MM.1S (cell line): ENCODE measurements at regions not wholly inside any gene's neighbourhood (a gene's known extent, or its start where the extent isn't known, plus 50 kb on each side); places are given as distances from the start of the nearest gene placed in this dataset.

Experiments used
- DNase-seq: peaks from one replicate; pipeline ENCODE4 v3.0.0-alpha.2; 2015
- H2AFZ ChIP-seq: fragments of 300-600 bp; sonication (generic); 2 replicates; pipeline ENCODE4 v1.6.0; 2016; ENCODE audit warnings: antibody characterized with exemption, low read length
- H3F3A ChIP-seq: fragments of 300-600 bp; sonication (generic); 2 replicates; pipeline ENCODE4 v1.6.1; 2016; ENCODE audit warnings: mild to moderate bottlenecking, antibody characterized with exemption, low read length, moderate library complexity, mixed read lengths; ENCODE audit not compliant: insufficient read depth
- H3K27ac ChIP-seq: fragments of 300-600 bp; sonication (generic); 2 replicates; pipeline ENCODE4 v1.5.1; 2016; ENCODE audit warnings: mild to moderate bottlenecking, low read length
- H3K27me3 ChIP-seq: fragments of 300-600 bp; sonication (generic); replicated peaks from 2 replicates; pipeline ENCODE4 v1.6.0; 2016; ENCODE audit warnings: low read length; ENCODE audit not compliant: insufficient read depth
- H3K36me3 ChIP-seq: fragments of 300-600 bp; sonication (generic); replicated peaks from 2 replicates; pipeline ENCODE4 v1.6.1; 2016; ENCODE audit warnings: mild to moderate bottlenecking, low read length, mixed read lengths; ENCODE audit not compliant: insufficient read depth
- H3K4me1 ChIP-seq: fragments of 300-600 bp; sonication (generic); 2 replicates; pipeline ENCODE4 v1.6.1; 2016; ENCODE audit warnings: low read length, mixed read lengths
- H3K4me2 ChIP-seq: fragments of 300-600 bp; sonication (generic); 2 replicates; pipeline ENCODE4 v1.6.0; 2016; ENCODE audit warnings: low read depth, low read length
- H3K4me3 ChIP-seq: fragments of 300-600 bp; sonication (generic); 2 replicates; pipeline ENCODE4 v1.5.1; 2016; ENCODE audit warnings: low read length, mixed read lengths
- H3K79me2 ChIP-seq: fragments of 300-600 bp; sonication (generic); 2 replicates; pipeline ENCODE4 v1.6.1; 2016; ENCODE audit warnings: mixed run types, low read length, mixed read lengths
- H3K9ac ChIP-seq: fragments of 300-600 bp; sonication (generic); 2 replicates; pipeline ENCODE4 v1.6.1; 2016; ENCODE audit warnings: low read length, mixed read lengths
- H3K9me2 ChIP-seq: fragments of 300-600 bp; sonication (generic); replicated peaks from 2 replicates; pipeline ENCODE4 v1.6.1; 2016; ENCODE audit warnings: mild to moderate bottlenecking, low read length, mixed read lengths; ENCODE audit not compliant: insufficient read depth
- H3K9me3 ChIP-seq: fragments of 300-600 bp; sonication (generic); replicated peaks from 2 replicates; pipeline ENCODE4 v1.6.1; 2016; ENCODE audit warnings: mild to moderate bottlenecking, low read length, mixed read lengths; ENCODE audit not compliant: insufficient read depth
- H4K20me1 ChIP-seq: fragments of 300-600 bp; sonication (generic); 2 replicates; pipeline ENCODE4 v1.6.1; 2016; ENCODE audit warnings: mild to moderate bottlenecking, low read length, moderate library complexity, mixed read lengths; ENCODE audit not compliant: insufficient read depth
- EZH2 ChIP-seq: fragments of 300-600 bp; sonication (generic); optimal IDR thresholded peaks from 2 replicates; pipeline ENCODE3; 2017; ENCODE audit warnings: low read depth, mild to moderate bottlenecking, antibody characterized with exemption, low read length, mixed read lengths
- EZH2phosphoT487 ChIP-seq: fragments of 300-600 bp; sonication (generic); IDR thresholded peaks from 2 replicates; pipeline ENCODE4 v1.6.1; 2018; ENCODE audit warnings: antibody characterized with exemption, low read length
- TF ChIP-seq, protein P1 (sequence below): fragments of 300-600 bp; sonication (generic); IDR thresholded peaks from 2 replicates; pipeline ENCODE4 v1.5.1; 2016; ENCODE audit warnings: antibody characterized with exemption, low read length, mixed read lengths

DNA sequence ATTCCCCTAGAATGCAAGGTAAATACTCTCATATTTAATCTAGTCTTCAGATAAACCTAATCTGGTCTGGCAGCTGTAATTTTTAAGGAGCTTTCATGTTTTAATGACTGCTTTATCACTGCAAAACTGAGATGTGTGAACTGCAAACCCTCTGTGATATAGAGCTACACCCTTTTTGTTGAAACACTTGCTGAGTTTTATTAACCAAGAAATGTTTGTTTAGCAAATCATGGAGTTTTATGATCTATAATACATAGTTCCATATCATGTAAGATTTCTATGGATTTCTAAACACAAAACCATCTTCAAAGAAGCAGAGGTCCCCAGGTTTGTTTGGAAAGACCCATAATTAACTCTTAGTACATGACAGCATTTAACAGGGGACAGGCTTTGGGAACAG, 126.4 kb downstream of the BTC start:
- Histone ChIP-seq H3K4me1 (no peaks in the 10 kb centered on the region), H3K27ac (no peak overlapping the region), H3K79me2 (no peaks in the 10 kb centered on the region), H3K27me3 (no peaks in the 10 kb centered on the region), H3K9me3 (no peaks in the 10 kb centered on the region), H4K20me1 (no peaks in the 10 kb centered on the region), H3F3A (no peaks in the 10 kb centered on the region), H3K9ac (no peak overlapping the region), H3K4me2 (no peak overlapping the region), H3K4me3 (no peak overlapping the region), H3K36me3 (no peaks in the 10 kb centered on the region), H2AFZ (no peak overlapping the region), H3K9me2 (no peaks in the 10 kb centered on the region)
- no peak for DNase-seq
- TF ChIP-seq EZH2phosphoT487 (no peak), EZH2 (no peak)
- TF ChIP-seq, protein P1, sequence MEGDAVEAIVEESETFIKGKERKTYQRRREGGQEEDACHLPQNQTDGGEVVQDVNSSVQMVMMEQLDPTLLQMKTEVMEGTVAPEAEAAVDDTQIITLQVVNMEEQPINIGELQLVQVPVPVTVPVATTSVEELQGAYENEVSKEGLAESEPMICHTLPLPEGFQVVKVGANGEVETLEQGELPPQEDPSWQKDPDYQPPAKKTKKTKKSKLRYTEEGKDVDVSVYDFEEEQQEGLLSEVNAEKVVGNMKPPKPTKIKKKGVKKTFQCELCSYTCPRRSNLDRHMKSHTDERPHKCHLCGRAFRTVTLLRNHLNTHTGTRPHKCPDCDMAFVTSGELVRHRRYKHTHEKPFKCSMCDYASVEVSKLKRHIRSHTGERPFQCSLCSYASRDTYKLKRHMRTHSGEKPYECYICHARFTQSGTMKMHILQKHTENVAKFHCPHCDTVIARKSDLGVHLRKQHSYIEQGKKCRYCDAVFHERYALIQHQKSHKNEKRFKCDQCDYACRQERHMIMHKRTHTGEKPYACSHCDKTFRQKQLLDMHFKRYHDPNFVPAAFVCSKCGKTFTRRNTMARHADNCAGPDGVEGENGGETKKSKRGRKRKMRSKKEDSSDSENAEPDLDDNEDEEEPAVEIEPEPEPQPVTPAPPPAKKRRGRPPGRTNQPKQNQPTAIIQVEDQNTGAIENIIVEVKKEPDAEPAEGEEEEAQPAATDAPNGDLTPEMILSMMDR, result no peak

- H4K20me1 ChIP-seq, result no peaks in the 10 kb centered on the region
- H3K9me3 ChIP-seq, result no peaks in the 10 kb centered on the region
- 0 out of 2 replicates have a peak, but pooled peaks cover 2% of the 10 kb centered on the region for H3K4me1 ChIP-seq
- H3K27ac ChIP-seq, result no peak overlapping the region
- no peaks in the 10 kb centered on the region for H3K27me3 ChIP-seq
- TF ChIP-seq EZH2, result no peak
- no peak for TF ChIP-seq EZH2phosphoT487
- TF ChIP-seq, protein P1, result no peak
- no peaks in the 10 kb centered on the region for H3K79me2 ChIP-seq
- no peak overlapping the region for H3K4me2 ChIP-seq
- H3F3A ChIP-seq, result no peaks in the 10 kb centered on the region
- no peaks in the 10 kb centered on the region for H3K9me2 ChIP-seq
- no peak overlapping the region for H3K9ac ChIP-seq
- no peak overlapping the region for H2AFZ ChIP-seq
- DNase-seq, result no peak
- no peaks in the 10 kb centered on the region for H3K36me3 ChIP-seq
- no peak overlapping the region for H3K4me3 ChIP-seq
Measured at GRCh38 chr4:74669702-74670101, 124.6 kb downstream of the BTC start.

DNA sequence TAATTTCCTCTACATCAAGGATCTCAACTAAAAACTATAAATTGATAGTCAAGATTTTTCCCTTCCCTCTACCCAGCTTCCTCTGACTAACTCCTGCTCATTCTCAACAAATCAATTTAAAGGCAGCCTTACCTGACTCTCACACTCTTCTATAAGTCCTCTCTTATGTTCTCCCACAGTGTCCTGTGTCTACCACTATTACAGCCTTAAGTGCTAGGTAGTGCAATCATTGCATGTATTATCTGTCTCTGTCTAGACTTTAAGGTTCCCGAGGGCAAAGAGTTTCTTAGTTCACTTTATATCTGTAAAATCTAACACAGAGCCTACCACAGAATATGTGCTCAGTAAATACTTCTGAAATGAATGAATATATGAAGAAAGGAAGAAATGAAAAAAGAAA, 123.7 kb downstream of the BTC start:
- DNase-seq, result no peak
- no peak overlapping the region for H2AFZ ChIP-seq
- no peaks in the 10 kb centered on the region for H3F3A ChIP-seq
- no peak overlapping the region for H3K9ac ChIP-seq
- no peak overlapping the region for H3K4me3 ChIP-seq
- peaks cover 8% of the 10 kb centered on the region; the same call in 1 of the 2 replicates for H3K4me1 ChIP-seq
- no peaks in the 10 kb centered on the region for H3K36me3 ChIP-seq
- no peaks in the 10 kb centered on the region for H3K27me3 ChIP-seq
- H3K9me3 ChIP-seq, result no peaks in the 10 kb centered on the region
- no peak overlapping the region for H3K4me2 ChIP-seq
- no peak overlapping the region for H3K27ac ChIP-seq
- no peaks in the 10 kb centered on the region for H4K20me1 ChIP-seq
- H3K79me2 ChIP-seq, result no peaks in the 10 kb centered on the region
- TF ChIP-seq, protein P1, result no peak
- TF ChIP-seq EZH2 (no peak), EZH2phosphoT487 (no peak)
- H3K9me2 ChIP-seq, result no peaks in the 10 kb centered on the region
